ENCODE measurements at regions not wholly inside any gene's neighbourhood (a gene's known extent, or its start where the extent isn't known, plus 50 kb on each side); places are given as distances from the start of the nearest gene placed in this dataset.

DNA sequence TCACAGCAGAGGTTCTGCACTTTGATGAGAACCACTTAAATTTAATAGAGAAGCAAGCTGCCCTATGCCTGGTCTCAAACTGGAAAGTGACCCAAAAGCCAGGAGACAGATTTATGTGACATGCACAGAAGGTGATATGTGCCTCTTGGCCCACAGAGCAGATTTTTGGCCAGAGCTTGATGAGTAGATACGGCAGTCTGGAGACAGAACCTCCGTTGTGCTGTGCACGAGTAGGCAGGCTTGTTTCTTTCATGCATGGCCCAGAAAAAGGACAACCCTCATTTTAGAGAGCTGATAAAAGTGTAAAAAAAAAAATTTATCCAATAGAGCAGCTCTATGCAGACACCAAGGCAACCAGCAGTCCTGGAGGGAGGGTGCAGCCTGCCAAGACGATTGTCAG lies 423.1 kb downstream of the CNTN6 start:
- H3K4me1 Mint-ChIP-seq (ENCODE audit: low read depth), result no peaks in the 10 kb centered on the region
- ChIA-PET CTCF (no interaction called here), POLR2A (no interaction called here)
- H3K4me3 Mint-ChIP-seq, result no peak overlapping the region
- no peak overlapping the region for H3K27ac Mint-ChIP-seq
- peaks cover 10% of the 10 kb centered on the region for H3K9me3 Mint-ChIP-seq
- no peaks in the 10 kb centered on the region for H3K36me3 Mint-ChIP-seq
- intact Hi-C loops (cut with micrococcal nuclease), result no loop called here
- DNase-seq, result no peak
- no peaks in the 10 kb centered on the region for H3K27me3 Mint-ChIP-seq

DNA sequence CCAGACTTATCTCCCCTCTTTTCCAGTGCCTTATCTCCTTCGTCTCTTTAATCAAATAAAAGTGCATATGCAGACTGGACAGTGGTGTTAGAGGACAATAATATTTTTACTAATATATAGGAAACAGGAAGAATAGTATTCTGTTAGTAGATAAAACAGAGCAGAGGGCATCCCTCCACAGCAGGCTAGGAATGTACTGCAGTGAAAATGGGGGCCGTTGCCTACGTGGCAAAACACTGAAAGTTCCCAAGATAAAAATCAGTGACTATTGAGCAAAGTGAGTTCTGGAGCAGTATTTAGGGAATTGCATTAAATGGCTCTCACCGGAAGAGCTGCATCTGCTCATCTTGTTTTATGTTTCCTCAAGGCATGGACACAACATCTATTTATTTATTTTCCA lies 435.0 kb downstream of the CNTN6 start:
- peaks cover 3% of the 10 kb centered on the region for H3K9me3 Mint-ChIP-seq
- no peaks in the 10 kb centered on the region for H3K36me3 Mint-ChIP-seq
- H3K4me1 Mint-ChIP-seq (ENCODE audit: low read depth), result no peaks in the 10 kb centered on the region
- no peaks in the 10 kb centered on the region for H3K27me3 Mint-ChIP-seq
- H3K4me3 Mint-ChIP-seq, result no peak overlapping the region
- H3K27ac Mint-ChIP-seq, result no peak overlapping the region
- intact Hi-C loops (cut with micrococcal nuclease), result no loop called here
- ChIA-PET CTCF (no interaction called here), POLR2A (no interaction called here)
- DNase-seq, result no peak

DNA sequence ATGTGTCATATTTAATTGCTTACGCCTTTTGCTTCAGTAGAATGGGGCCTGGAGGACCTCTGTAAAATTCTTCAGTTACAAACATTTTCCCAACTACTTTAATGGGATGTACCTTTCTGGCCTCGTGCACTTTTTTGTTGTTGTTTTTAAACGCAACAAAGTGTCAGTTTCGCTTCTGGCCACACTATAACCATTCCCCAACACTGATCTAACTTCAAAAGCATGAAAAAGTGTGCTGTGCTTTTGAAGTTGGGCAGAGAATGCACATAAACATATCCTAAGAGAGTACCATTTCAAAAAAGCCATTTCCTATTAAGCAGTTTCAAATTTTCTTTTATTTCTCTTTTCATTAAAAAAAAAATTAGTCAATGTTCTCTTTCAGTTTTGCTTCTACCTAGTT lies 435.8 kb downstream of the CNTN6 start:
- ChIA-PET POLR2A (no interaction called here), CTCF (no interaction called here)
- Mint-ChIP-seq H3K27me3 (no peaks in the 10 kb centered on the region), H3K4me3 (no peak overlapping the region), H3K36me3 (no peaks in the 10 kb centered on the region), H3K9me3 (peaks cover 3% of the 10 kb centered on the region), H3K4me1 (ENCODE audit: low read depth) (no peaks in the 10 kb centered on the region), H3K27ac (no peak overlapping the region)
- no peak for DNase-seq
- intact Hi-C loops (cut with micrococcal nuclease), result no loop called here

DNA sequence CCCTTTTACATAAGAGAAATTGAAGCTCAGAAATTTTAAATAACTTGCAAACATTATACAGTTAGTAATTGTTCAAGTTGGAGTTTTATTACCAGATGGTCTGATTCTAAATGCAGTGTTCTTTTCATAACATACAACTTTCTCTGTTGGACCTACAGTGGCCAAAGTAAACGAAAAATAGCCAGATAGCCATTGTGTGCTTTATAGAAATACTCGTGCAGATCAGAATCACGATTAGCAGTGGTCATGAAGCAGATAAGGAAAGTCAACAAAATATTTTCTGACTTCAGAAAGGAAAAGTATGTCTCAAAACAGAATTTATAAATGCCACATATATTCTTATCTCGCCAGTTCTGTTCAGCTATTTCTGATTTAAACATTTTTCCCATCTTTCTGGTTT lies 436.9 kb downstream of the CNTN6 start:
- no peak for DNase-seq
- no peaks in the 10 kb centered on the region for H3K36me3 Mint-ChIP-seq
- POLR2A ChIA-PET, result no interaction called here
- H3K4me1 Mint-ChIP-seq (ENCODE audit: low read depth), result no peaks in the 10 kb centered on the region
- no peaks in the 10 kb centered on the region for H3K27me3 Mint-ChIP-seq
- H3K4me3 Mint-ChIP-seq, result no peak overlapping the region
- CTCF ChIA-PET, result no interaction called here
- H3K27ac Mint-ChIP-seq, result no peak overlapping the region
- intact Hi-C loops (cut with micrococcal nuclease), result no loop called here
- peaks cover 7% of the 10 kb centered on the region for H3K9me3 Mint-ChIP-seq

DNA sequence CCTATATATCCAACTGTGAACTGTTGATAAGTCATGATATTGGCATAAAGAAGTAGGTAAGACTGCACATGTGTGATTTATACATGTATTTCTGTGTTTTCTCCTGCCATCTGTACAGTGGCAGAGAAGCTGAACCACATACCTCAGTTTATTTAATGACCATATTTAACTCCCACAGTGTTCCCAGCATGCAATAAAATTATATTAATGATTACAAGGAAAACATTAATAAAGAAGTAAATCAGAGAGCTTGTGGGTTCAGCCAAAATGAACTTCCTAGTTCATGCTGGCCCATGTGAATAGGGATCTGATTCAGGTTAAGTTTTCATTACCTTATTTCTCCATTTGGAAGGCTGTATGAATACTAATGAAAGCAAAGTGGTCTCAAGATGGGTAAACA lies 439.2 kb downstream of the CNTN6 start:
- Mint-ChIP-seq H3K4me3 (no peak overlapping the region), H3K9me3 (peaks cover 25% of the 10 kb centered on the region), H3K27ac (no peak overlapping the region), H3K4me1 (ENCODE audit: low read depth) (no peaks in the 10 kb centered on the region), H3K27me3 (no peaks in the 10 kb centered on the region), H3K36me3 (no peaks in the 10 kb centered on the region)
- no peak for DNase-seq
- POLR2A ChIA-PET, result no interaction called here
- CTCF ChIA-PET, result no interaction called here
- intact Hi-C loops (cut with micrococcal nuclease), result no loop called here

DNA sequence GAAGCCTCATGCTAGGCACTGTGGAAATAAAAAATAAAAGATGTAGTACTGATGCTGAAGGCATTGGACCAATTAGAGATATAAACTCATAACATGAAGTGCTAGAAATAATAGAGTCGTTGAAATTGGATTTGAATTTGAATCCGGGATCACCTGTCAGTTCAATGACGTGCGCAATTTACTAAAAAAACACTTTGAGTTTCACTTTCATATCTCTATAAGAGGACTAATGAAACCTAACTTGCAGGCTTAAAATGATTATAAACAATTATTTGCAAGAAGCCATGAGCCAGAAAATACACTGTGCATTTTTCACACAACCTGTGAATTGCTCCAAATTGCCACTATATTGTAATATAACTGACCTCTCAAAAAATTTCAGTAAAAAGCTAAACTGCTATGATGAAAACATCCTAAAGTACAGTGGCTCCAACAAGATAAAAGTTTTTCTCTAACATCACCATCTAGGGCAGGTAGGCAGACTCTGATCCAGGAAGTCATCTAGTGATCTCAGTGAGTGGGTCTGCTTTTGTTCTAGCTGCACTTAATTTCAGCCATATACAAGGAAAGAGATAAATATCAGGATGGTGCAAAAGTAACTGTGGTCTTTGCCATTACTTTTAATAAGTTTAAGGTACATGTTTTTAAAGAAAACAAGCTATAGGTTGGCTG lies 440.2 kb downstream of the CNTN6 start:
- Mint-ChIP-seq H3K27me3 (no peaks in the 10 kb centered on the region), H3K4me3 (no peak overlapping the region), H3K4me1 (ENCODE audit: low read depth) (no peaks in the 10 kb centered on the region), H3K9me3 (peaks cover 29% of the 10 kb centered on the region), H3K27ac (no peak overlapping the region), H3K36me3 (no peaks in the 10 kb centered on the region)
- ChIA-PET POLR2A (no interaction called here), CTCF (no interaction called here)
- no peak for DNase-seq
- intact Hi-C loops (cut with micrococcal nuclease), result no loop called here

DNA sequence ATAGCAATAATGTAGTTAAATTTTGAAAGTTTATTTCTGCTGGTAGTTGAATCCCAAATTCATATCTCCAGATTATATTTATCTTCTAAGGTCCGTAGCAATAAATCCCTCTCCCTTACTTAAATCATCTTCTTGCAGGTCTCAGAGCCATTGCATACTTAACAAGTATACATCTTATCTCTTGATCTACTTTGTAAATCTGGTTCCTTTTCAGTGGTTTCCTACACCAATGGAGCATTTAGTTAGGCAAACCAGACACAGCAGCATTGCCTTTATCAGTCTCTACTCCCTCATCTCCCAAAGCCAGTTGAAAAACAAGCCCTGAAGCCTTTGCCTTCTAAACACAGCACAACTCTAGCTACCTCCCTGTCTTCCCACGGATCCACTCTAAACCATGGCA lies 440.9 kb downstream of the CNTN6 start:
- H3K27me3 Mint-ChIP-seq, result no peaks in the 10 kb centered on the region
- DNase-seq, result no peak
- no peaks in the 10 kb centered on the region for H3K36me3 Mint-ChIP-seq
- no peak overlapping the region for H3K27ac Mint-ChIP-seq
- peaks cover 29% of the 10 kb centered on the region for H3K9me3 Mint-ChIP-seq
- POLR2A ChIA-PET, result no interaction called here
- CTCF ChIA-PET, result no interaction called here
- no peaks in the 10 kb centered on the region for H3K4me1 Mint-ChIP-seq (ENCODE audit: low read depth)
- intact Hi-C loops (cut with micrococcal nuclease), result no loop called here
- no peak overlapping the region for H3K4me3 Mint-ChIP-seq

DNA sequence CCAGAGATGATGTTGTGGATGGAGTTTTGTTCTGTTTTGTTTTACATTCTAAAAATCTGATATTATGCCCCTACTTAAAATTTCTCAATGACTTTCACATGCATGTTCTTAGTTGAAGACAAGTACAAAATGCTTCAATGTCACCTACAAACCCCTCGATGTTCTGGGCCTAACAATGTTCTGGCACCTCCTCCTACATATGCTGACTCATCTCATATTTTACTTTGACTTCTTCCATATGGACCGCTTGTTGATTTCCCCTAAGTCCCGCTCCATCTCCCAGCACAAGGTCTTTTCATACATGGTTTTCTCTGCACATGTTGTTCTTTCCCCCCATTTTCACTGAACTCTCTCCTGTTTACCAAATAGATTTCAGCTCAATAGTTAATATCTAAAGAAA lies 441.4 kb downstream of the CNTN6 start:
- POLR2A ChIA-PET, result no interaction called here
- Mint-ChIP-seq H3K27me3 (no peaks in the 10 kb centered on the region), H3K27ac (no peak overlapping the region), H3K4me1 (ENCODE audit: low read depth) (no peaks in the 10 kb centered on the region), H3K9me3 (peaks cover 29% of the 10 kb centered on the region), H3K36me3 (no peaks in the 10 kb centered on the region), H3K4me3 (no peak overlapping the region)
- intact Hi-C loops (cut with micrococcal nuclease), result no loop called here
- CTCF ChIA-PET, result no interaction called here
- DNase-seq, result no peak

DNA sequence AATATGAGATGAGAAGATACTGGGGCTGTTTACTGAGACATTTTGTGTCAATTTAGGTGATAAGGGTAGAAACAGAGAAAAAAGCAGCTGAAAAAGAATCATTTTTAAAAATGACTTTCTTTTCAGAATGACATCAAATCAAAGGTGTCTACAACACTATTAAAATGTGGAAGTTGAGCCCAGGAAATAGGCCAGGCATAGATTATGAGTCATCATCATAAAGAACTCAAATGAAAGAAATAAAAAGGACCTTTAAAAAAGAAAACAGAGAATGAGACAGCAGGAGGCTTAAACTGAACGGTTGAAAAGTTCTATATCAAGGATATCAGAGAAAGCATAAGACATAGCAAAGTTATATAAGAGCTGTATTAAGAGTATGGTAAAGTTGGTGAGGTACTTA lies 442.5 kb downstream of the CNTN6 start:
- no peaks in the 10 kb centered on the region for H3K4me1 Mint-ChIP-seq (ENCODE audit: low read depth)
- H3K27ac Mint-ChIP-seq, result no peak overlapping the region
- DNase-seq, result no peak
- H3K27me3 Mint-ChIP-seq, result no peaks in the 10 kb centered on the region
- CTCF ChIA-PET, result no interaction called here
- intact Hi-C loops (cut with micrococcal nuclease), result no loop called here
- peaks cover 29% of the 10 kb centered on the region for H3K9me3 Mint-ChIP-seq
- H3K4me3 Mint-ChIP-seq, result no peak overlapping the region
- POLR2A ChIA-PET, result no interaction called here
- H3K36me3 Mint-ChIP-seq, result no peaks in the 10 kb centered on the region

DNA sequence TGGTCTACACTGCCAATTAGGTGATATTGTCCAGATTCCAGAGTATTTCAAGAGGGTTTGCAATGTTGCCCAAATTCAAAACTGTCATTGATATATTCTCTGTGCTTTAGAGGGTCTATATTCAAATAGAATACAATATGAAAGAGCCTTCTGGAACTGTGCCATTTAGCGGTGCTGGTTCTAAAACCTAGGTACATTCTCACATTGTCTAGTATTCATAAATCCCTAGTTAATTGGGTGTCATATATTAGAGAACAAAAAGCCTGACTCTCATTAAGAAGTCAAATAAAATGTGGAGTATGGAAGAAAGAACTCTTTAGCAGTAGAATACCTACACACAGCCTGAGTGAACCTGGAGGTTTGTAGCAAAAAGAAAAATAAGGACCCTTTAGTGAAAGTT lies 447.9 kb downstream of the CNTN6 start:
- Mint-ChIP-seq H3K36me3 (no peaks in the 10 kb centered on the region), H3K4me3 (no peak overlapping the region), H3K4me1 (ENCODE audit: low read depth) (no peaks in the 10 kb centered on the region), H3K27ac (no peak overlapping the region), H3K9me3 (peaks cover 16% of the 10 kb centered on the region), H3K27me3 (no peaks in the 10 kb centered on the region)
- no peak for DNase-seq
- intact Hi-C loops (cut with micrococcal nuclease), result no loop called here
- CTCF ChIA-PET, result no interaction called here
- POLR2A ChIA-PET, result no interaction called here

DNA sequence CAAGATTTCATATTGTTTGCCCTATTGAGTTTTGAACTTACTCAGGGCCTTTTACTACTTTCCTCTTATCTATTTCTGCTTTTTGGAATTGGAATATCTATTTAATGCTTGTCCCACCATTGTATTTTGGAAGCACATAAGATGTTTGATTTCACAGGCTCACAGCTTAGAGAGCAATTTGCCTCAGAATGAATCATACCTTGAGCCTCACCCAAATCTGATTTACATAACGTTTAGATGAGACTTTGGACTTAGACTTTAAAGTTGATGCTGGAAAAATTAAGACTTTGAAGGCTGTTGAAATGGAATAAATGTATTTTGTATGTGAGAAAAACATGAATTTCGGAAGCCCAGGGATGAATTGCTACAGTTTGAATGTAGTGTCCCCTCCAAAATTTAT lies 458.9 kb downstream of the CNTN6 start:
- ChIA-PET POLR2A (no interaction called here), CTCF (no interaction called here)
- intact Hi-C loops (cut with micrococcal nuclease), result no loop called here
- H3K27me3 Mint-ChIP-seq, result no peaks in the 10 kb centered on the region
- no peaks in the 10 kb centered on the region for H3K4me1 Mint-ChIP-seq (ENCODE audit: low read depth)
- H3K36me3 Mint-ChIP-seq, result no peaks in the 10 kb centered on the region
- no peak overlapping the region for H3K4me3 Mint-ChIP-seq
- no peak for DNase-seq
- H3K9me3 Mint-ChIP-seq, result peaks cover 6% of the 10 kb centered on the region
- no peak overlapping the region for H3K27ac Mint-ChIP-seq

DNA sequence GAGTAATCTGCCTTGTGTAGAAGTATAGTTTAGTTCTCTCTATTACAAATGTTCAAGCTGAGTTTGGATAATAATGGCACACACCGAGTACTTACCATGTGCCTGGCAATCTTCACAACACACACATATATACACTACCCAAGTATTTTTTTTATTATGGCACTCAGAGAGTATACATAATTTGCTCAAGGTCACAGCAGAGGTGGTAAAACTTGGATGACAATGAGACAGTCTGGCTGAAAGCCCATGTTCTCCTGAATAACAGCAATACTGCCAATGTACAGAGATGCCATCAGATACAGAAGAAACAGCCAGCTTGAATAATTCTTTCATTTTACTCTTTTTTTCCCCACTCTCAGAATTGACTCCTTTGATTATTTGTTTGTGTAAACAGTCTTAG lies 460.0 kb downstream of the CNTN6 start:
- no peak for DNase-seq
- no peaks in the 10 kb centered on the region for H3K27me3 Mint-ChIP-seq
- POLR2A ChIA-PET, result no interaction called here
- H3K4me1 Mint-ChIP-seq (ENCODE audit: low read depth), result no peaks in the 10 kb centered on the region
- no peak overlapping the region for H3K4me3 Mint-ChIP-seq
- CTCF ChIA-PET, result no interaction called here
- no peaks in the 10 kb centered on the region for H3K36me3 Mint-ChIP-seq
- H3K27ac Mint-ChIP-seq, result no peak overlapping the region
- peaks cover 6% of the 10 kb centered on the region for H3K9me3 Mint-ChIP-seq
- intact Hi-C loops (cut with micrococcal nuclease), result no loop called here

DNA sequence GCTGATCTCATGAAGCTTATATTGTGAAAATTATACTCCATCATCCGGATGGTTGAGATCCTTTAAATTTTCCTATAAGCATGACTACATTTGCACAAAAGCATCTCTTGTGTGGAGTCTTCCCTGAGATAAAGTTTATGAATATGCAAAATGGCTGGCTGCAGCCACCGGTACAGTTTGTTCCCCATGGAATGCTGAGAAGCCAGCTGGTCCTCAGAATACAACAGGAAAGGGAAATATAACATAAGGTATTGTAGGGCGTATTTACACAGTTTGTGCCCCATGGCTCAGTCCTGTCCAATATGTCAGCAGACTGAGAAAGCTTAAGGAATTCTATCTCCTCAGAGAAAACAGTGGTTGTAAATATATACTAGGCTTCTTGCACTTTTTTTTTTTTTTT lies 468.6 kb downstream of the CNTN6 start:
- Mint-ChIP-seq H3K36me3 (no peaks in the 10 kb centered on the region), H3K4me3 (no peak overlapping the region), H3K27ac (no peak overlapping the region), H3K27me3 (no peaks in the 10 kb centered on the region), H3K4me1 (ENCODE audit: low read depth) (no peaks in the 10 kb centered on the region), H3K9me3 (peaks cover 6% of the 10 kb centered on the region)
- CTCF ChIA-PET, result no interaction called here
- no peak for DNase-seq
- intact Hi-C loops (cut with micrococcal nuclease), result no loop called here
- POLR2A ChIA-PET, result no interaction called here

DNA sequence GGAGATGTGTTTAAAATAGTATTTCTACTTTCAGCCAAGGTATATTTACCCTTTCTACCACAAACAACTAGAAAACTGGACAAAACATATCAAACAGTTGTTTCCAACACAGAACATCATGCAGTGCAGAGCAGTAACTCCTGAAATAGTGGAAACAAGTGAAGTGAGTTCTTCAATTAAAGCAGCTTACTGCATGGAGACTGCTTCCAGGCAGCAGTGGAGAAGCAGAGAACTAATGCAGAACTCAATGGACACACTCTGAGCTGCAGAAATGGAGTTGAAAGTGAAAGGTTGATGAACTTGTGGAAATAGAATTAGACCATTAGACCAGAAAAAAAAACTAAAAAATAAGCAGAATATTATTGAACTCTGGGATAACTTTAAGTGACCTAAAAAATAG lies 478.9 kb downstream of the CNTN6 start:
- ChIA-PET POLR2A (no interaction called here), CTCF (no interaction called here)
- H3K4me1 Mint-ChIP-seq (ENCODE audit: low read depth), result no peaks in the 10 kb centered on the region
- DNase-seq, result no peak
- H3K9me3 Mint-ChIP-seq, result peaks cover 10% of the 10 kb centered on the region
- H3K27ac Mint-ChIP-seq, result no peak overlapping the region
- intact Hi-C loops (cut with micrococcal nuclease), result no loop called here
- H3K27me3 Mint-ChIP-seq, result no peaks in the 10 kb centered on the region
- H3K36me3 Mint-ChIP-seq, result no peaks in the 10 kb centered on the region
- H3K4me3 Mint-ChIP-seq, result no peak overlapping the region

All from activated CD4-positive, alpha-beta memory T cell treated with anti-CD3 and anti-CD28 coated beads for 36 hours (primary cell).